ENCODE measurements at regions not wholly inside any gene's neighbourhood (a gene's known extent, or its start where the extent isn't known, plus 50 kb on each side); places are given as distances from the start of the nearest gene placed in this dataset.

- TF ChIP-seq POLR2AphosphoS5 (IDR thresholded peaks at IDR 0.05): no peak
- TF ChIP-seq CTCF (IDR thresholded peaks at IDR 0.05 in 8 of 11, conservative IDR thresholded peaks at IDR 0.05 in 3 of 11): no peak
- no peak for TF ChIP-seq POLR2A (IDR thresholded peaks at IDR 0.05)
- Histone ChIP-seq H3K27ac (no peak overlapping the region), H3K36me3 (no peaks in the 10 kb centered on the region), H3K27me3 (replicated peaks in 1 of 7) (no peaks in the 10 kb centered on the region), H3K4me3 (no peak overlapping the region), H3K9me3 (peaks cover 0 to 8% (median 2%) of the 10 kb centered on the region in 8 donors), H3K4me1 (no peaks in the 10 kb centered on the region)
- WGBS, 5 donors: 84 to 98% (median 90%) methylated on average over 2 of the region's 2 CpGs
- intact Hi-C loops (cut with DNase I; ENCODE audit: low total_unique reads): no loop called here
- no peak for DNase-seq
Measured at GRCh38 chr20:22678678-22679077, 94.3 kb upstream of the FOXA2 start.

- WGBS, 5 donors: 76 to 91% (median 84%) methylated on average over 4 of the region's 4 CpGs
- Histone ChIP-seq H3K4me1 (peaks cover 0 to 4% (median 2%) of the 10 kb centered on the region in 6 donors), H3K27ac (no peak overlapping the region), H3K4me3 (no peak overlapping the region), H3K36me3 (no peaks in the 10 kb centered on the region), H3K9me3 (peaks cover 0 to 8% (median 2%) of the 10 kb centered on the region in 8 donors), H3K27me3 (replicated peaks in 1 of 7) (no peaks in the 10 kb centered on the region)
- intact Hi-C loops (cut with DNase I; ENCODE audit: low total_unique reads): no loop called here
- no peak for TF ChIP-seq CTCF (IDR thresholded peaks at IDR 0.05 in 8 of 11, conservative IDR thresholded peaks at IDR 0.05 in 3 of 11)
- no peak for TF ChIP-seq POLR2A (IDR thresholded peaks at IDR 0.05)
- TF ChIP-seq POLR2AphosphoS5 (IDR thresholded peaks at IDR 0.05): no peak
- no peak for DNase-seq
Measured at GRCh38 chr20:22679197-22679596, 94.8 kb upstream of the FOXA2 start.

GRCh38 chr20:22680031-22680740, 95.8 kb upstream of the FOXA2 start:
- intact Hi-C loops (cut with DNase I; ENCODE audit: low total_unique reads): loop anchor here (10.0 kb wide), 1 partner anchor 225 kb away; no protein-coding TSS in a partner anchor
- no peaks in the 10 kb centered on the region for H3K36me3 ChIP-seq
- 68 to 80% (median 78%) methylated on average over 9 of the region's 9 CpGs for WGBS, 5 donors
- H3K27ac ChIP-seq: no peak overlapping the region
- DNase-seq: no peak
- peaks cover 0 to 14% (median 11%) of the 10 kb centered on the region in 6 donors for H3K4me1 ChIP-seq
- TF ChIP-seq POLR2AphosphoS5 (IDR thresholded peaks at IDR 0.05) (no peak), POLR2A (IDR thresholded peaks at IDR 0.05) (no peak), CTCF (IDR thresholded peaks at IDR 0.05 in 8 of 11, conservative IDR thresholded peaks at IDR 0.05 in 3 of 11) (no peak)
- H3K27me3 ChIP-seq (replicated peaks in 1 of 7): no peaks in the 10 kb centered on the region
- H3K9me3 ChIP-seq: peaks cover 0 to 8% (median 2%) of the 10 kb centered on the region in 8 donors
- H3K4me3 ChIP-seq: no peak overlapping the region

GRCh38 chr20:22681591-22682248, 97.3 kb upstream of the FOXA2 start:
- peaks cover 0 to 22% (median 12%) of the 10 kb centered on the region in 6 donors for H3K4me1 ChIP-seq
- no peaks in the 10 kb centered on the region for H3K27me3 ChIP-seq (replicated peaks in 1 of 7)
- H3K27ac ChIP-seq: no peak overlapping the region
- peaks cover 0 to 8% (median 2%) of the 10 kb centered on the region in 8 donors for H3K9me3 ChIP-seq
- intact Hi-C loops (cut with DNase I; ENCODE audit: low total_unique reads): loop anchor here (2.0 to 10.0 kb wide), 2 partner anchors 227 to 345 kb away; no protein-coding TSS in a partner anchor
- 69 to 85% (median 74%) methylated on average over 4 of the region's 4 CpGs for WGBS, 5 donors
- no peaks in the 10 kb centered on the region for H3K36me3 ChIP-seq
- DNase-seq: no peak
- no peak for TF ChIP-seq POLR2A (IDR thresholded peaks at IDR 0.05)
- no peak for TF ChIP-seq CTCF (IDR thresholded peaks at IDR 0.05 in 8 of 11, conservative IDR thresholded peaks at IDR 0.05 in 3 of 11)
- no peak for TF ChIP-seq POLR2AphosphoS5 (IDR thresholded peaks at IDR 0.05)
- no peak overlapping the region for H3K4me3 ChIP-seq
